Middle frontal gyrus (tissue), 1 donor: ENCODE measurements at regions not wholly inside any gene's neighbourhood (a gene's known extent, or its start where the extent isn't known, plus 50 kb on each side); places are given as distances from the start of the nearest gene placed in this dataset.
"Not testable (repeated sequence)": the region's sequence is repeated elsewhere in the genome, so short reads cannot be mapped to it uniquely, and the experiment has no call there.

Experiments used
- DNase-seq: peaks from one replicate; pipeline ENCODE4 v3.0.0-alpha.2; 2015; ENCODE audit warnings: low spot score; ENCODE audit errors: extremely low spot score

DNA sequence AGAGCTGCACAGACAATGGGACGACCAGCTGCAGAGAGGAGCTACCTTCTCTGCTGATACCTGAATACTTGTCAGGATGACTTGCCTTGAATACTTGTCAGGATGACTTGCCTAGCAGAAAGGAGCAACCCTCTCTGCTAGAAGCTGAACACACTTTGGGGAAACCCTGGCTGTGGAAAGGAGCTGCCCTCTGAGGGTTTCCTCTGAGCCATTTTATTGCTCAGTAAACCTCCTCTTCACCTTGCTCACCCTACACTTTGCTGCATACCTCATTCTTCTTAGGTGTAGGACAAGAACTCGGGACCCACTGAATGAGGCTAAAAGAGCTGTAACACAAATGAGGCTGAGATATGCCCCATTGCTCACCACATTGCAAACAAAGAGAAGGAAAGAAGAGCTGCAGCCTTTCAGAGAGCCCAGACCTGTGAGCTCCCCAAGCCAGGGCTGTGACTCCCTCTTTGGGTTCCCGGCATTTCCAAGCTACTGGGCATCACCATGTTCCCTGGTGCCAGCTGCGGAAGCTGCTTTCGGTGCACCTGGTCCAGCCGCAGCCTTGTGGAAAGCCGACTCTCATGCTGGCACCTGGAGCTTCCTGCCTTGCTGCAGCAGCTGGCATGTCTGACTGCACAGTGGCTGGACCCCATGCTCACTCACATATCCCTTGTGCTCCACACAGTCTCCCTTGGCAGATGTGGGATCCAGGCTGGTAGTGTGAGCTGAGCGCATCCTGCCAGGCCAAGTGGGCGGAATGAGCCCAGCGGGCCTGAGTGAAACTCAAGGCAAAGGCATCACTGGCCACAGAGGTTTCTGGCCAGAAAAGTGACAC is 106.7 kb upstream of the AHI1 start:
- DNase-seq, result no peak

DNA sequence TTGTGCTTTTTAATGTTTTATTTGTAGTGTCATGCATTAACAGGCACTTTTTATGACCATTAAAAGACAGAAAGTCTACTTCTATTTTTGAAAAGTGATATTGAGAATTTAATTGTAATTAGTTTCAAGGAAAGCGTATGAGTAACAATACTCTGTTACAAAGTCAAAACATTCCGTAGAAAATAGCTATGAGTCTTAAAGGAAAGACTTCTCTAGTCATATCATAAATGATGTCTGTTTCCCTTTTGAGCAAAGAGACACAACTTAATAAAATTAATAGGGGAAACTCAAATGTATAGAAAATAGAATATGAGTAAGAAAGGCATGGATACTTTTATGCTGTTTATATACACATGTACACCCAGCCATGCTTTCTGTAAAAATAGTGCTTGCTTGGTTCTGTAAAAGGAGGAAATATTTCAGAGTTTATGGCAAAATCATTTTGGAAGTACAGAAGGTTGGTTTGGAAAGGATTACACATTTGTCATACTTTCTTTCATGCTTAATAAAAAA is 107.8 kb upstream of the AHI1 start:
- no peak for DNase-seq

DNA sequence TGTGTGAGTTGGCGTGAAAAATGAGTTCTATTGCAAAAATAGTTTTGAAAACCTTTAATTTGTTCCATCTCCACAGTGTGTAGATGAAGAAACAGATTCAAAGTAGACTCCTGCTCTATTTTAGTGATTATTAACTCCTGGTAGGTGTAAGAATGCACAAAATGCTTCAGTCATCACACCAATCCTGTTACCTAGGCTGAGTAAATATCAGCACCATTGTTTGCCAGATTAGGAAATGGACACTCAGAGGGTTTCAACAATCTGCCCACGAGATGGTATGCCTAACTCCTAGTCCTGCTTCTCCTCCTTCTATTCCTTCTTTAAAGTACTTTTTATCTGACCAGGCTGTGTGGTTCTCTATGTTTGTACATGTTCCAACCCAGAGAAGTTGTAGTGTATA is 108.9 kb upstream of the AHI1 start:
- no peak for DNase-seq

- DNase-seq, result no peak
These were observed 110.5 kb upstream of the AHI1 start for GRCh38 chr6:135608031-135608430.

GRCh38 chr6:135610192-135610591 is 112.7 kb upstream of the AHI1 start:
- not testable (repeated sequence) for DNase-seq

- no peak for DNase-seq
These were observed 119.1 kb upstream of the AHI1 start for GRCh38 chr6:135616655-135617054.

- no peak for DNase-seq
These were observed 119.7 kb upstream of the AHI1 start for GRCh38 chr6:135617222-135617621.

DNA sequence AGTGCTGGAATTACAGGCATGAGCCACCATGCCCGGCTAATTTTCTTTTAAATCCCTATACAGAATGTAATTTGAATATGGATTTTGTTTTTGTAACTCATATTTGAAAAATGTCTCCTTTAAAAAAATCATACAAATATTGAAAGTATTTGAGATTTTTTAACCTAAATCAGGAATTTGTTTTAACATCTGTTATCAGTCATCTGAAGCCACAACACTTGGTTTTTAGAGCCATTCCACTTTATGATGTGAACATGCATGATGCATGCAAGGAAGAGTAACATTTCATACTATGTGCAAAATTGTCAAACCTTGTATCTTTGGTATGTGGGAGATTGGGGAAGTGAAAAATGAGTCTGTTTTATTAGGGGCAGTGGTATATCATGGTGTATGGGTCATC is 124.5 kb upstream of the AHI1 start:
- no peak for DNase-seq

DNA sequence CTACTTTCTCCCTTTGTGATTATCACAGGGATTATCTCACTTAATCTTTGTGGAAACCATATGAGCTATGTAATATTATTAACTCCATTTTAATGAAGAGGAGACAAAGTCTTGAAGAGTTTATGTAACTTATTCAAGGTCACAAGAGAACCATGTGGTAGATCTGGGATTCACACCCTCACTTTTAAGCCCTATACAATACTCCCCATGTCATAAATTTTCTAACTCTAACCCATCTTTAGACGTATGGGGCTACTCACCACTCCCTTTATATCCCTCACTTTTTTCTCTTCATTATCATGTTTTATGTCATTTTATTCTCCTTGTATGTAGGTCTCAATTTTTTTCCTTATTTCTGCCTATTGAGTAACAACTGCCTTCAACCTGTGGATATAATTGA is 126.4 kb upstream of the AHI1 start:
- DNase-seq, result no peak

DNA sequence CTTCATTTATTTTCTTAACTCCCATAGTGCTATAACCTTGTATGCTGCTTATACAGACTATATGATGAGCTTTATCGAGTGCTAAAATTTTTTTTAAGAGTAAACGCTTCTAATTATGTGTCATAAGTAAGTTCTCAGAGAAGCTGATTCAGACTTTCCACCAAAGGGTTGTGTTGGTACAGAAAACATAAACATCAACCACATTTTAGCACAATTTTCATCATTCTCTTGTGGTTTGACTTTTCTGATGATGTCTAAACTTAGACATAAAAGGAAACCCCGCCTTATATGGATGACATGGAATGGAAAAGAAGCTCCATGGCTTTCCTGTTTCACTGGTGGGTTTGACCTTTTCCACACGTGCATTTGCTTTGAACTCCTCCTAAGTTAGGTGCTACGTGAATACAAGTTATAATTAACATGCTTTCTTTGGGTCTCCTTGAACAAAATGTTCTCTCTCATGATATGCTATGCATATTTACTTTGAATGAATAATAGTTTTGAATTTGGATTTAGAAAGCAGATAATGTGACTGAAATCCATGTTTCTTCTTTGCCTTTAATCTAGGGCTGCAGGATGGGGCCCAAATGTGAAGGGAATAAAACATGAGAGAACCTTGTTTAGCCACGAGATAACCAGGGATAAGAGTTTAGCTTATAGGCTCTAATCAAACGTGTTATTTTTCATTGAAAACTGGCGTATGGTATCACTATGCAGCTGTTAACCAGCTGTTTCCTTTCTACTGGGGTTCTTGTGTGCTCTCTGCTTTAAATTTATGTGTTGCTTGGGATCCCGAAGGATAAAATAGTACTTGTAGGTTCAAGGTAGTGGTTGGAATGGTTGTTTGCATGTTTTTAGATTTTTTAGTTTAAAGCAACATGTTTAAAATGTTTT is 127.1 kb upstream of the AHI1 start:
- no peak for DNase-seq

- not testable (repeated sequence) for DNase-seq
These were observed 128.5 kb upstream of the AHI1 start for GRCh38 chr6:135626001-135626400.

DNA sequence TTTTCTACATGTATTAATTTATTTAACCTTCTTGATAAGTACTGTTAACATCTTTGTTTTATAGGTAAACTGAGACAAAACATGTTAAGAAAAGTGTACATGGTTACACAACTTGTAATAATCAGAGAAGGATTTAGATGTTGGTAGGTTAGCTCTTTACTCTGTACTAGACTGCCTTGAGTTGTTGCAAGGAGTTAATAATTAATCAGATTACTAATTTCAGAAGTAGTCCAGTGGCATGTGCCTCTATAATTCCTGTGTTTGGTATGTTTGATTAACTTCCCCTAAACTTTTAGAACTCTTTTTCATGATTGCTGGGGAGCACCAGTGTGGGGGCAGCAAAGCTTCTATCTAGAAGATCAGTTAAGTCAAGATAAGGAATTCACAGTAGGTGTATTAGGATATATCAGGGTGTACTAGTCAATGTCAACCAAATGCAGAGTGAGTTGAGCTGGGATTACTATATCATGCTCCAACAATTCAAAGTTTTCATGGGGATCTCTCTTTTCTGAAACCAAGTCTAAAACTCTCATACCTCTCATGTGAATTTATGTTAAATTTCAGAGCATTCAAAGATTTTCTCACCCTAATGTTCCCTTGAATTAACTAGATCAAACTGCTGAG is 129.7 kb upstream of the AHI1 start:
- no peak for DNase-seq

DNA sequence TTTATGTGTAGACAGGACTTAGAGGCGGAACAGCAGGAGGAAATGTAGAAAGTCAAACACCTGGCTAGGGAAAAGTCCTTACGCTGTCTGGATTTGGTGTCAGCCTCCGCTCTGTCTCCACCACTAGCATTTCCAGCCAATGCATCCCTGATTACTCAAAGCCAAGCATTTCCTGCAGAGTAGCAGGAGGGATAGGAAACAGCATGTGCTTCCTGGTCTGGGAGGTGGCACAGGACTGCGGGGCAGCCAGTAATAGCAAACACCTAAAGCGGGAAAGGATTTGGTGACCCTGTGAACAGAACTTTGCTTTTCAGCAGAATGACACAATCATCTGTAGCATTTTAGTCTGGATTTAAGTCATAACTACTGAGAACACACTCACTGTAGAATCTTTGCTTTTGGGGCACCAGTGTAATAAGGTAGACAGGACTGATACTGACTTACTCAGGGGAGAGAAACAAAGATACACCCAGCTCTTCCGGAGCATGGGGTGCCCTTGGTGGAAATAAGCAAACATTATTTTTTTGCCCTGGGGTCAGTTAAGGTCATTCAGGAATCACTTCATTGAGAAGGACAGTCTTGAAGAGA is 133.3 kb upstream of the AHI1 start:
- DNase-seq, result no peak

DNA sequence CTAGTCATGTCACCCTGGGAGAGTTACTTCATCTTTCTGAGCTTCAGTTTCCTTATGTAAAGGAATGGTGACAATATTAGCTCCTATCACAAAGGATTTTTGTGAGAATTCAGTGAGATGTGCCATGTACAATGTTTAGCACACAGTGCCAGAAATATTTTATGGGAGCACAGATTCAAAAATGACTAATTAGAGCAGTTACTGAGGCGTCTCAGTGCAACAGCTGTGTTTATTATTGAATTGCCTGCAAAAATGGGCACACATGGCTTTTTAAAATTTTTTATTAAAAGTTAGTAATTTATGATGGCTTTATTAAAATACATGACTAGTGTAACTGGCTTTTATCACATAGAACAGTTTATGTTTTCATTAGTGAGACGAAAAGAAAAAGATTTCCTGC is 134.3 kb upstream of the AHI1 start:
- DNase-seq, result no peak

DNA sequence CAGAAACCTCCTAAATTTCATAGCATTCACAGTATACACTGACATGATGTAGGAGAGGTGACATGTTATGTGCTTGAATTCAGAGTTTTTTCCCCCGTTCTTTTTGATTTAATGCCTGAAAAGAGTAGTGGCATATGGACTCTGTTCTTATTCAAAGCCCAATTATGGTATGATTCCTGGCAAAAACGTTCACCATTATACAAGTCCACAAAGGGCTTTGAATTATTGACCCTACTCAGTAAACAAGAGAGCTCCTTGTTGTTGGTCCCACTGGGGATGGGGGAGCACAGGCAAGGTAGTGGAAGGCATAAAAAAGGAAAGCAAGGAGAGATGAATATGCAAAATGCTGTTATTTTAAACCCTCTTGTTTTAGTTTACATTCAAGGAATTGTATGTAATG is 136.0 kb upstream of the AHI1 start:
- DNase-seq, result no peak

DNA sequence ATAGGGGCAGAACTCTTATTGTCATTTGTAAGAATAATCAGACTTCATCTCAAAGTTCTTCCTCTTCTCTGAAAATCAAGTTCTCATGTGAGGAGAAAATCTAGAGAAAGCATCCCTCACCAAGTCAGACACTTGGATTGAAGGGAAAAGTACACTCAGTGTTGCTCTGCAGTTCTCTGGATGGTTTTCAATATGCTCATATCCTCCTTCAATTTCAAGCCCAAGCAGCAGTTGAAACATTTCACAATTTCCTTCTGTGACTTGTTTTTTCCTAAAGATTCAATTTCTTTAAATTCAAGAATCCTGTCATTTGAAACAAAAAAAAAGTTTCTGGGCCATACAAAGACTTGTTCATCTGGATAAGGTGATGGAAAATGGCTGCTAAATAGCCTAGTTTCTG is 140.2 kb upstream of the AHI1 start:
- DNase-seq, result no peak

GRCh38 chr6:135638108-135638507 is 140.6 kb upstream of the AHI1 start:
- no peak for DNase-seq

GRCh38 chr6:135640048-135640447 is 142.5 kb upstream of the AHI1 start:
- DNase-seq, result no peak

GRCh38 chr6:135640449-135641111 is 143.0 kb upstream of the AHI1 start:
- no peak for DNase-seq

GRCh38 chr6:135642912-135643311 is 145.4 kb upstream of the AHI1 start:
- no peak for DNase-seq

DNA sequence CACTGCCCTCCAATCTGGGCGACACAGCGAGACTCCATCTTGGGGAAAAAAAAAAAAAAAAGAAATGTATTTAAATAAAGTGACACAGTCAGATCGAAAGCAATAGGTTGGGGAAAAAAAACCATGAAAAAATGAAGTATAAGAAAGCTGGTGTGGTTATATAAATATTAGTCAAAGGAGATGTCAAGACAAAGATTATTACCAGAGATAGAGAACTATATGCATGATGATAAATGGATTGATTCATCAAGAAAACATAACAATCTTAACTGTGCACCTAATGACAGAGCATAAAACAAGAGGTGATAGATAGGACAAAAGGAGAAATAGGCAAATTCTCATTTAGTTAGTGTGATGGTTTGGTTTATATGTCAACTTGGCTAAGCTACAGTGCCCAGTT is 146.9 kb upstream of the AHI1 start:
- DNase-seq, result no peak
